HEK293 (cell line): ENCODE measurements at regions not wholly inside any gene's neighbourhood (a gene's known extent, or its start where the extent isn't known, plus 50 kb on each side); places are given as distances from the start of the nearest gene placed in this dataset.

Source experiments
- CTCF ChIA-PET: fragments of 350-600 bp; formaldehyde crosslinking; extraction: SDS; loops from one replicate; lab custom pipeline; 2021; ENCODE audit warnings: antibody characterized with exemption; lab: Yijun Ruan, JAX
- POLR2A ChIA-PET: fragments of 300-600 bp; formaldehyde crosslinking; extraction: SDS; loops from one replicate; lab custom pipeline; 2020; ENCODE audit warnings: antibody characterized with exemption, inconsistent platforms; lab: Yijun Ruan, JAX
- H3K27ac ChIP-seq: fragments of 200-500 bp; sonication (Bioruptor generic); 2 replicates; pipeline ENCODE4 v1.5.1; 2014; ENCODE audit warnings: low read depth, low read length, control low read depth, inconsistent platforms; ENCODE audit errors: extremely low read depth
- H3K36me3 ChIP-seq, 2 experiments: fragments of 200-500 bp in 1 of 2; sonication (Bioruptor generic) in 1 of 2; 1 replicate in 1 of 2; 2 replicates in 1 of 2; pipeline ENCODE4 v1.5.1; 2014 to 2017; ENCODE audit warnings: inconsistent platforms in 2 of 2, low read length in 2 of 2; ENCODE audit not compliant: control insufficient read depth in 2 of 2, insufficient read depth in 1 of 2
- H3K4me1 ChIP-seq: fragments of 200-500 bp; sonication (Bioruptor generic); 2 replicates; pipeline ENCODE4 v1.5.1; 2014; ENCODE audit warnings: mild to moderate bottlenecking, low read length, inconsistent platforms; ENCODE audit not compliant: control insufficient read depth, insufficient read depth
- H3K4me3 ChIP-seq: 2 replicates; pipeline ENCODE4 v1.5.1; 2011; ENCODE audit warnings: low read depth, mild to moderate bottlenecking, control low read depth, low read length, moderate library complexity
- H3K9me3 ChIP-seq: fragments of 200-500 bp; sonication (Bioruptor generic); 2 replicates; pipeline ENCODE4 v1.5.1; 2014; ENCODE audit warnings: low read depth, low read length, inconsistent platforms; ENCODE audit not compliant: control insufficient read depth, insufficient read depth
- HOXC10 ChIP-seq: sonication (generic); formaldehyde crosslinking; IDR thresholded peaks from 2 replicates; pipeline ENCODE4 v1.8.1; 2023; ENCODE audit warnings: mild to moderate bottlenecking, missing genetic modification reagents
- PRDM4 ChIP-seq: fragments of 450-650 bp; formaldehyde crosslinking; IDR thresholded peaks from 2 replicates; pipeline ENCODE4 v1.5.1; 2017; ENCODE audit warnings: missing biosample characterization, missing genetic modification characterization
- TRIM28 ChIP-seq: IDR thresholded peaks from 2 replicates; pipeline ENCODE4 v1.6.1; 2011; ENCODE audit warnings: low read length, control low read depth, borderline replicate concordance
- YY1 ChIP-seq: fragments of 450-650 bp; formaldehyde crosslinking; IDR thresholded peaks from 2 replicates; pipeline ENCODE4 v1.5.1; 2018; ENCODE audit warnings: missing biosample characterization, missing genetic modification characterization
- ZBTB10 ChIP-seq: fragments of 450-650 bp; formaldehyde crosslinking; IDR thresholded peaks from 2 replicates; pipeline ENCODE4 v1.5.1; 2016; ENCODE audit warnings: missing biosample characterization, missing genetic modification characterization
- ZBTB17 ChIP-seq: fragments of 450-650 bp; formaldehyde crosslinking; IDR thresholded peaks from 2 replicates; pipeline ENCODE4 v1.5.1; 2016; ENCODE audit warnings: missing biosample characterization, missing genetic modification characterization
- ZBTB48 ChIP-seq: fragments of 450-650 bp; formaldehyde crosslinking; IDR thresholded peaks from 2 replicates; pipeline ENCODE4 v1.5.1; 2016; ENCODE audit warnings: missing biosample characterization, missing genetic modification characterization
- ZBTB8A ChIP-seq: fragments of 450-650 bp; formaldehyde crosslinking; IDR thresholded peaks from 2 replicates; pipeline ENCODE4 v1.5.1; 2016; ENCODE audit warnings: missing biosample characterization, missing genetic modification characterization
- ZNF114 ChIP-seq: fragments of 450-650 bp; formaldehyde crosslinking; IDR thresholded peaks from 2 replicates; pipeline ENCODE4 v1.5.0; 2017; ENCODE audit warnings: missing biosample characterization, missing genetic modification characterization
- ZNF138 ChIP-seq: fragments of 450-650 bp; formaldehyde crosslinking; IDR thresholded peaks from 2 replicates; pipeline ENCODE4 v1.5.1; 2016; ENCODE audit warnings: missing biosample characterization, missing genetic modification characterization, borderline replicate concordance
- ZNF148 ChIP-seq: fragments of 450-650 bp; formaldehyde crosslinking; IDR thresholded peaks from 2 replicates; pipeline ENCODE4 v1.5.0; 2017; ENCODE audit warnings: missing biosample characterization, missing genetic modification characterization, borderline replicate concordance
- ZNF2 ChIP-seq: fragments of 450-650 bp; formaldehyde crosslinking; IDR thresholded peaks from 2 replicates; pipeline ENCODE4 v1.5.1; 2016; ENCODE audit warnings: missing biosample characterization, missing genetic modification characterization
- ZNF26 ChIP-seq: fragments of 450-650 bp; formaldehyde crosslinking; IDR thresholded peaks from 2 replicates; pipeline ENCODE4 v1.5.1; 2016; ENCODE audit warnings: missing biosample characterization, missing genetic modification characterization
- ZNF266 ChIP-seq: fragments of 450-650 bp; formaldehyde crosslinking; IDR thresholded peaks from 2 replicates; pipeline ENCODE4 v1.5.1; 2016; ENCODE audit warnings: missing biosample characterization, missing genetic modification characterization, low read depth
- ZNF311 ChIP-seq: fragments of 450-650 bp; formaldehyde crosslinking; IDR thresholded peaks from 2 replicates; pipeline ENCODE4 v1.5.1; 2017; ENCODE audit warnings: missing biosample characterization, missing genetic modification characterization, borderline replicate concordance
- ZNF514 ChIP-seq: fragments of 450-650 bp; formaldehyde crosslinking; IDR thresholded peaks from 2 replicates; pipeline ENCODE4 v1.5.1; 2016; ENCODE audit warnings: missing biosample characterization, missing genetic modification characterization
- ZNF529 ChIP-seq: fragments of 450-650 bp; formaldehyde crosslinking; IDR thresholded peaks from 2 replicates; pipeline ENCODE4 v1.5.1; 2017; ENCODE audit warnings: missing genetic modification characterization, missing biosample characterization; ENCODE audit not compliant: insufficient replicate concordance
- ZNF560 ChIP-seq: fragments of 450-650 bp; formaldehyde crosslinking; IDR thresholded peaks from 2 replicates; pipeline ENCODE4 v1.5.1; 2017; ENCODE audit warnings: missing biosample characterization, missing genetic modification characterization, borderline replicate concordance
- ZNF660 ChIP-seq: fragments of 450-650 bp; IDR thresholded peaks from 2 replicates; pipeline ENCODE4 v1.5.1; 2018; ENCODE audit warnings: missing biosample characterization, mild to moderate bottlenecking, missing genetic modification characterization
- ZNF704 ChIP-seq: fragments of 450-650 bp; formaldehyde crosslinking; IDR thresholded peaks from 2 replicates; pipeline ENCODE4 v1.5.1; 2016; ENCODE audit warnings: missing biosample characterization, missing genetic modification characterization

- POLR2A ChIA-PET: no interaction called here
- CTCF ChIA-PET: no interaction called here
- Histone ChIP-seq H3K36me3 (no peaks in the 10 kb centered on the region), H3K9me3 (no peaks in the 10 kb centered on the region), H3K4me1 (no peaks in the 10 kb centered on the region), H3K27ac (no peak overlapping the region), H3K4me3 (no peak overlapping the region)
- TF ChIP-seq ZNF660 (tag by site-specific recombination) (no peak), ZNF2 (tag by site-specific recombination) (no peak)
These were observed 87.2 kb upstream of the CDH6 start for GRCh38 chr5:31106278-31106677.

- POLR2A ChIA-PET: no interaction called here
- no peaks in the 10 kb centered on the region for H3K9me3 ChIP-seq
- no peak overlapping the region for H3K27ac ChIP-seq
- CTCF ChIA-PET: no interaction called here
- H3K4me3 ChIP-seq: no peak overlapping the region
- H3K4me1 ChIP-seq: no peaks in the 10 kb centered on the region
- H3K36me3 ChIP-seq: no peaks in the 10 kb centered on the region
- TF ChIP-seq TRIM28: no peak
- no peak for TF ChIP-seq ZNF26 (tag by site-specific recombination)
- no peak for TF ChIP-seq ZNF148 (tag by site-specific recombination)
- no peak for TF ChIP-seq ZBTB48
- no peak for TF ChIP-seq ZNF114 (tag by site-specific recombination)
- TF ChIP-seq YY1 (tag by site-specific recombination): no peak
- TF ChIP-seq ZNF514 (tag by site-specific recombination): no peak
- no peak for TF ChIP-seq ZNF138 (tag by site-specific recombination)
- TF ChIP-seq ZBTB10: no peak
- no peak for TF ChIP-seq ZBTB17 (tag by site-specific recombination)
- no peak for TF ChIP-seq HOXC10 (CRISPR knock-in tag)
- no peak for TF ChIP-seq ZNF266 (tag by site-specific recombination)
- no peak for TF ChIP-seq ZNF311 (tag by site-specific recombination)
- no peak for TF ChIP-seq PRDM4 (tag by site-specific recombination)
- TF ChIP-seq ZBTB8A (tag by site-specific recombination): no peak
- TF ChIP-seq ZNF704 (tag by site-specific recombination): no peak
- TF ChIP-seq ZNF529 (tag by site-specific recombination): no peak
- no peak for TF ChIP-seq ZNF560 (tag by site-specific recombination)
These were observed 88.7 kb upstream of the CDH6 start for GRCh38 chr5:31104775-31105174.
